ENCODE measurements at regions not wholly inside any gene's neighbourhood (a gene's known extent, or its start where the extent isn't known, plus 50 kb on each side); places are given as distances from the start of the nearest gene placed in this dataset.
"Not testable (repeated sequence)": the region's sequence is repeated elsewhere in the genome, so short reads cannot be mapped to it uniquely, and the experiment has no call there.

DNA sequence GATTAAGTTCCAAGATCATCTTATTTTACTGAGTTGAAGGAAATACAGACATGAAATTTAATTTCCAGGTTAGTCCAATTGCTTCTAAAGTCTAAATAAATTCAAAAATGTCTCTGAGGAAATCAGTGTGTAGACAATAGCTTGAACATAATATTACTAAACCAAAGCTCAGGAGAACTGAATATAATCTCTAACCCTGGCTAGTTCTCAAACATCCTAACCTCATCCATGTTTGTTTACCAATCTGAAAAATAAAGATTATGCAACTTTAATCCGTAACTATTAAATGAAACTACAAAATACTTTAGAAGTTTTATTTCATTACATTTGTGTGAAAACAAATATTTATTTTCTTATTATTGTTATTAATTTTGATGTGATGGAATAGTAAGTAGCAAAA is 387.2 kb downstream of the TBC1D32 start:
- H3K27me3 Mint-ChIP-seq, result no peaks in the 10 kb centered on the region
- DNase-seq (ENCODE audit: low spot score in 2 of 2) (no peak), ATAC-seq (ENCODE audit: low read depth) (no peak)
- H3K27ac Mint-ChIP-seq, result no peak overlapping the region
- H3K4me1 Mint-ChIP-seq, result peaks cover 7% of the 10 kb centered on the region
- no peak overlapping the region for H3K4me3 Mint-ChIP-seq
- H3K36me3 Mint-ChIP-seq, result no peaks in the 10 kb centered on the region
- no peaks in the 10 kb centered on the region for H3K9me3 Mint-ChIP-seq

DNA sequence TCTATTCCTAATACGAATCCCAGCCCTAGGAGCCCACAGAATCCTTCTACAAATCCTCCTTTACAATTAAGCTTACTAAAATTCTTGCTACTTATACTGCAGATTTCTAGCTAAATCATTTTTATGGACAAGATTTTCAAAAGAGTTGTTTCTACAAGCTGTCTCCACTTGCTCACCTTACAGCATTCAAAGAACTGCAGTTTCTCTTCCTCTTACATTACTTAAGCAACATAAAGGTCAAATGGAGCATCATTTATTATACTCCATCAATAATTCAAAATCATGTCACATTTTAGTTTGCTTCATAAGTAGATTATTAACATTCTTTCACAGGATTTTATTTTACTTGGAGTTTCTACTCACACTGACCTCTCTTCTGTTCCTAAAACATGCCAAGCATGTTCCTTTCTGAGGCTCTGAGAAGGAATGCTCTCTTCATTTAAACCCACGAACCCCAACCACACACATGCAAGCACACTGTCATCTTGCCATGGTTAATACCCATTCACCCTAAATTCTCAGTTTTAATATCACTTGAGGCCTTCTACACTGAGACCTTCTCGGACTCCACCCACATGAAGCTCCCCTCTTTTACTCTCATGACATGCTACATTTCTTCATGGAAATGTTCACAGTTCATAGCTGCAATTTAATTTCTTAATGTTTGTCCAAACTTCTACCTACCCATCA is 388.2 kb downstream of the TBC1D32 start:
- Mint-ChIP-seq H3K27me3 (no peaks in the 10 kb centered on the region), H3K36me3 (no peaks in the 10 kb centered on the region), H3K4me1 (peaks cover 7% of the 10 kb centered on the region), H3K9me3 (no peaks in the 10 kb centered on the region), H3K4me3 (no peak overlapping the region), H3K27ac (no peak overlapping the region)
- no peak for DNase-seq (ENCODE audit: low spot score in 2 of 2)
- no peak for ATAC-seq (ENCODE audit: low read depth)

DNA sequence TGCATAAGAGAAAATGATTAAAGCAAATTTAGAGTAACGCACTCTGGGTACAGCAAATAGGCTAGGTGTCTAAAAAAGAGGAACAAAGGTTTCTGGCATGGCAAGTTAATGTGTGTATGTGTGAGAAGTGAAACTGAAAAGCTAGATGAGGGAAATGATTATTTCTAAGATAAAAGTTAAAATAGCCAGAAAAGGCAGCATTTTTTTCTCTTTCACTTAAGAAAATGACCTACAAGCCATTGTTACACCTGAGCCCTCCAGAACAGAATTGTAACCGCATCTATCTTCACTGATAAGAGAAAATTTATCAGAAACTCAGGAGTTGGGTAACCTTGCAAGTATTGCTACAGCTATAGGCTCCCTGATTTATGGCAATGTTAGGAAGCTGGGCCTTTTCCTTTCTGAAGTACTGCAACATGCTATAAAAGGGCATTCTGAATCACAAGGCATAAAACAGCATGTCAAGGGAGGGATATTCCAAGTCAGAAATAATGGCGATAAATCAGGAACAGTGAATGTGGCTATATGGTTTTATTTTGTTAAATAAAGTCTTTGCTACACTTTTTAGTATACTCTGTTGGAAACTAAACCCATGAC is 395.3 kb downstream of the TBC1D32 start:
- ATAC-seq (ENCODE audit: low read depth) (peak; percentile 95), DNase-seq (ENCODE audit: low spot score in 2 of 2) (peak in 1 of 2 donors; percentile 16)
- Mint-ChIP-seq H3K4me1 (peaks cover 13% of the 10 kb centered on the region), H3K9me3 (no peaks in the 10 kb centered on the region), H3K4me3 (peak overlapping the region; percentile 11), H3K27me3 (no peaks in the 10 kb centered on the region), H3K36me3 (no peaks in the 10 kb centered on the region), H3K27ac (no peak overlapping the region)

DNA sequence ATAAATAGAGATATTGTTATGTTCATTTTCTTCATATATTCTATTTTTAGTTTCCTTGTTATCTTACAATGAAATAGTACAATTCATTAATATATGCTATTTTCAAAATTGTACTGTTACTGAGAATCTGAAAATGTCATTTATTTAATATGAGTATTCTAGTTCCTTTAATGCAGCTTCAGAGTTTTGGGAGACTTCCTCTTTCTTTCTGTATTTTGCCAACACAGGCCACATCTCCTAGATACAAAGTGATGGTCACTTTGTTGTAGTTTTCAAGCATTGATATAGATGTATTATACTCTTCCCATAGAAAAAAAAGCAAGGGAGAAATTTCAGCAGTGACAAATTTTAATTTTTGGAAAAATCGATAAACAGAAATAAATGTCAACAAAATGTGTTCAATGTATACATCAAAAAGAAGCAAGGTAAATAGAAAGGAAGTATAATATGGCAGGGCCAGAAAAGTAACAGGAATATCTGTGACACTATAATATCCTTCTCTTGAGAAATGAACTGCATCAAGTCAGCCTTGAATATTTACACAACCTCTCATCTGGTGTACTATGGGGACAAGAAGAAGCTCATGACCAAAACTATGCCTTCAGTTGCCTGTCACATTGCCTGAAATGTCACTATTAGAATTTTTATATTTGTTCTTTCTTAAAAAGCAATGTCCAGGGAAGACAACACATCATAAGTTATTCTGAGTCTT is 396.0 kb downstream of the TBC1D32 start:
- peak overlapping the region; percentile 58 for H3K27ac Mint-ChIP-seq
- no peaks in the 10 kb centered on the region for H3K9me3 Mint-ChIP-seq
- H3K36me3 Mint-ChIP-seq, result no peaks in the 10 kb centered on the region
- DNase-seq (ENCODE audit: low spot score in 2 of 2) (no peak), ATAC-seq (ENCODE audit: low read depth) (peak; percentile 41)
- H3K4me3 Mint-ChIP-seq, result no peak overlapping the region
- H3K27me3 Mint-ChIP-seq, result no peaks in the 10 kb centered on the region
- peaks cover 13% of the 10 kb centered on the region for H3K4me1 Mint-ChIP-seq

DNA sequence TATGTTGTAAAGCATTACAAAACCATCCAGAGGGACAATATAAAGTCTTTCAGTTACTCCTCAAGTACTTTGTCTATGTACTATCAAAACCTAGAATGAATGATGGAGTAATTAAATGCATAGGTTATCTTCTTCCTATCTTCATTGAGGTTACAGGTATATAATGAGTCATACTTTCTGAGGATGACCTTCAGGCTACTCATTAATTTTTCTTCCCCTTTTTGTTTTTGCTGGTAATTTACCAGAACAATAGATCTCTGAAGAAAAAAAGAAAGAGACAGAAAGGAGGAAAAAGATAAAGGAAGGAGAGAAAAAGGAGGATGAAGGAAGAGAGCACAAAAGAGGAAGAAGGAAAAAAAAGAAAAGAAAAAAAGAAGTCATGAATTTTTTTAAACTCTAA is 398.4 kb downstream of the TBC1D32 start:
- peaks cover 13% of the 10 kb centered on the region for H3K4me1 Mint-ChIP-seq
- H3K36me3 Mint-ChIP-seq, result no peaks in the 10 kb centered on the region
- no peaks in the 10 kb centered on the region for H3K27me3 Mint-ChIP-seq
- no peak overlapping the region for H3K27ac Mint-ChIP-seq
- H3K9me3 Mint-ChIP-seq, result no peaks in the 10 kb centered on the region
- DNase-seq (ENCODE audit: low spot score in 2 of 2), result no peak
- no peak for ATAC-seq (ENCODE audit: low read depth)
- H3K4me3 Mint-ChIP-seq, result no peak overlapping the region

DNA sequence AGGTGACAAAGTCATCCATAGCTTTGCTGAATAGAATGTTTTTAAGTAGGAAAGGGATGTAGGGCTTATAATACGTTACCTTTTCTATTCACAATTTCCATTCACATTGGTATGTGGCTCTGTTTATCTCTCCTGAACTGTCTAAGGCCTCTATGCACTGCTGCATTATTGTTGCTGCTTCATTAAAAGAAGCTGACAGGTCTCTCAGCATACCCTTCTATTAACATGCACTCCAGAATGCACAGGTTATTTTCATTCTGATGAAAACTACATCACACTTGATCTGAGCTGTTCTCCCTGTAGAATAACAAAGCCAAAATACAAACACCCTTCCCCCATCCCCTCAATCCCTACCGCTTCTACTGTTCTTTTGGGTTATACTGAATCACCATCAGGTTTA is 399.3 kb downstream of the TBC1D32 start:
- H3K27me3 Mint-ChIP-seq, result no peaks in the 10 kb centered on the region

DNA sequence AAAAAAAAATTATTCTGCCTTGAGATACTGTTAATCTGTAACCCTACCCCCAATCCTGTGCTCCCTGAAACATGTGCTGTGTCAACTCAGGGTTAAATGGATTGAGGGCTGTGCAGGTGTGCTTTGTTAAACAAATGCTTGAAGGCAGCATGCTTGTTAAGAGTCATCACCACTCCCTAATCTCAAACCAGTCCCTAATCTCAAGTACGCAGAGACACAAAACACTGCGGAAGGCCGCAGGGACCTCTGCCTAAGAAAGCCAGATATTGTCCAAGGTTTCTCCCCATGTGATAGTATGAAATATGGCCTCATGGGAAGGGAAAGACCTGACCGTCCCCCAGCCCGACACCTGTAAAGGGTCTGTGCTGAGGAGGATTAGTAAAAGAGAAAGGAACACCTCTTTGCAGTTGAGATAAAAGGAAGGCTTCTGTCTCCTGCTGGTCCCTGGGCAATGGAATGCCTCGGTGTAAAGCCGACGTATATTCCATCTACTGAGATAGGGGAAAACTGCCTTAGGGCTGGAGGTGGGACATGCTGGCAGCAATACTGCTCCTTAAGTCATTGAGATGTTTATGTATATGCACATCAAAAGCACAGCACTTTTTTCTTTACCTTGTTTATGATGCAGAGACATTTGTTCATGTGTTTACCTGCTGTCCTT is 402.6 kb downstream of the TBC1D32 start:
- H3K27ac Mint-ChIP-seq; DNase-seq (ENCODE audit: low spot score in 2 of 2); H3K4me3 Mint-ChIP-seq; H3K27me3 Mint-ChIP-seq; ATAC-seq (ENCODE audit: low read depth); H3K4me1 Mint-ChIP-seq; H3K36me3 Mint-ChIP-seq; H3K9me3 Mint-ChIP-seq: not testable (repeated sequence)

More for the DNA sequence above, 399.3 kb downstream of the TBC1D32 start:
- H3K9me3 Mint-ChIP-seq, result no peaks in the 10 kb centered on the region
- no peaks in the 10 kb centered on the region for H3K36me3 Mint-ChIP-seq
- ATAC-seq (ENCODE audit: low read depth) (no peak), DNase-seq (ENCODE audit: low spot score in 2 of 2) (no peak)
- no peak overlapping the region for H3K4me3 Mint-ChIP-seq
- H3K27ac Mint-ChIP-seq, result no peak overlapping the region
- peaks cover 13% of the 10 kb centered on the region for H3K4me1 Mint-ChIP-seq

DNA sequence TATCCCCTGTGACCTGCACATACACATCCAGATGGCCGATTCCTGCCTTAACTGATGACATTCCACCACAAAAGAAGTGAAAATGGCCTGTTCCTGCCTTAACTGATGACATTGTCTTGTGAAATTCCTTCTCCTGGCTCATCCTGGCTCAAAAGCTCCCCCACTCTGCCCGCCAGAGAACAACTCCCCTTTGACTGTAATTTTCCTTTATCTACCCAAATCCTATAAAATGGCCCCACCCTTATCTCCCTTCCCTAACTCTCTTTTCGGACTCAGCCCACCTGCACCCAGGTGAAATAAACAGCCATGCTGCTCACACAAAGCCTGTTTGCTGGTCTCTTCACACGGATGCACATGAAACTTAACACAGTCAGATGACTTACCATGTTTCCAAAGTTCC is 403.8 kb downstream of the TBC1D32 start:
- not testable (repeated sequence) for ATAC-seq (ENCODE audit: low read depth); H3K9me3 Mint-ChIP-seq; H3K27ac Mint-ChIP-seq; H3K27me3 Mint-ChIP-seq; H3K4me1 Mint-ChIP-seq; H3K36me3 Mint-ChIP-seq; DNase-seq (ENCODE audit: low spot score in 2 of 2); H3K4me3 Mint-ChIP-seq

DNA sequence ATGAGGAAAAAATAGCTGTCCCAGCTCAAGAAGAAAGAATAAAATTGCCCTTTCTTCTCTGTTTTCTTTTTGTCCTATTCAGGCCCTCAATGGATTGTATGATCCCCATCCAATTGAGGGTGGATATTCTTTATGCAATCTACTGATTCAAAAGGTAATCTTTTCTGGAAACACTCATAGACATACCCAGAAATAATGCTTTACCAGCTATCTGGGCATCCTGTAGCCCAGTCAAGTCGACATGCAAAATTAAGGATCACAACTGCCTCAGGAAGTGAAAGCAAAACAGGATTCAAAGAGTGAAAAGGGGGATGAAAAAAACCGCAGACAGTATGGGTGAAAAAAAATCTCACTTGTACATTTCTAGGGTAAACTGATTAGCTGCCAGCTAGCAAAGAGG is 410.1 kb downstream of the TBC1D32 start:
- H3K4me3 Mint-ChIP-seq, result no peak overlapping the region
- no peak for DNase-seq (ENCODE audit: low spot score in 2 of 2)
- no peak overlapping the region for H3K27ac Mint-ChIP-seq
- no peaks in the 10 kb centered on the region for H3K36me3 Mint-ChIP-seq
- H3K4me1 Mint-ChIP-seq, result no peaks in the 10 kb centered on the region
- no peak for ATAC-seq (ENCODE audit: low read depth)
- peaks cover 4% of the 10 kb centered on the region for H3K9me3 Mint-ChIP-seq
- H3K27me3 Mint-ChIP-seq, result no peaks in the 10 kb centered on the region

DNA sequence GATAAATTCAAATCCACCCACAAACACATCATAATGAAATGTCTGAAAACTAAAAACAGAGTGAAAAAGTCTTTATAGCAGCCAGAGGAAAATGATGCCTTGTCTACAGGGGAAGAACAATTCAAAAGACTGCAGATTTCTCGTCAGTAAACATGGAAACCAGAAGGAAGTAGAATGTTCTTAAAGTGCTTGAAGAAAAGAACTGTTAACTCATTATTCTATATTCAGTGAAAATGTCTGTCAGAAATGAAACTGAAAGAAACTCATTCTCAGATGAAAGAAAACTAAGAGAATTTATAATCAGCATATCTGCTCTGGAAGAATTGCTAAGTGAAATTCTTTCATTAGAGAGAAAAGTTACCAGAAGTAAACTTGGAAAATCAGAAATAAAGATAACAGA is 416.1 kb downstream of the TBC1D32 start:
- no peak overlapping the region for H3K4me3 Mint-ChIP-seq
- H3K4me1 Mint-ChIP-seq, result no peaks in the 10 kb centered on the region
- peaks cover 2% of the 10 kb centered on the region for H3K9me3 Mint-ChIP-seq
- no peaks in the 10 kb centered on the region for H3K36me3 Mint-ChIP-seq
- H3K27ac Mint-ChIP-seq, result no peak overlapping the region
- H3K27me3 Mint-ChIP-seq, result peaks cover 1% of the 10 kb centered on the region
- no peak for DNase-seq (ENCODE audit: low spot score in 2 of 2)
- no peak for ATAC-seq (ENCODE audit: low read depth)

DNA sequence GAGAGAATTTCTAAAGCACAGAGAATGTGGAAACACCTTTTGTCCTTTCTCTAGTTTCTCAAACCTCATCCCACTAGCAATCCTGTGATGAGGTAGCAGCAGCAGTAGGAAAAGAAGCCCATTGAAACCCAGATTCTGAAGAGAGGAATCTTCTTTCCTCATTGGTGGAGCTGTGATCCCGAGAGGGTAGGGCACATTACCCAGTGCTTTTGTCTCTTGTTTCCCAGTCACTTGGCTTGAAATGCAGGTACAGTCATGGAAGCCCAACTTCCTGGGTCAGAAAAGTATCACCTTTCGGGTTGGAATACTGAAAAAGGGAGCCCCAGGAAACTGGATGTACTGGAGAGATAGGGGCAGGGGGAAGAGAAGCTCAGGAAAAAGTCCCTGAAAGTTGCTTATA is 417.4 kb downstream of the TBC1D32 start:
- H3K9me3 Mint-ChIP-seq, result peaks cover 2% of the 10 kb centered on the region
- no peak overlapping the region for H3K4me3 Mint-ChIP-seq
- no peaks in the 10 kb centered on the region for H3K36me3 Mint-ChIP-seq
- DNase-seq (ENCODE audit: low spot score in 2 of 2) (no peak), ATAC-seq (ENCODE audit: low read depth) (no peak)
- peaks cover 1% of the 10 kb centered on the region for H3K27me3 Mint-ChIP-seq
- no peaks in the 10 kb centered on the region for H3K4me1 Mint-ChIP-seq
- no peak overlapping the region for H3K27ac Mint-ChIP-seq

DNA sequence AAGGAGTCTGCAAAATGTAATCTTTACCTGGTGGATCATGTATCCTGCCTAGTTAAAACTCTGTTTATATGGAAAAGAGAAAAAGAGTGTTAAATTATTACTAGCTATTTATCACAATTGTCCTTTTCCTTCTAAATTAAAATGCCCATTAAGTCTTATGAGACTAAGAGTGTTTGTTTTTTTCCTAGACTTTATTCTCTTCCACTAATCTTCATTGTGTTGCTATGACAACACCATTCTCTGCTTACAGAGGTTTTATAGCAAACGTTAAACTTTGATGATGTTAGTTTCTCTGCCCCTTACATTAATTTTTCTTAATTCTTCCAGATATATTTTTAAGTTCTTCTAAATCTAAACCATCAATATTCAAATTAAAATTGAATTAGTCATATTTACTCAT is 420.8 kb downstream of the TBC1D32 start:
- no peaks in the 10 kb centered on the region for H3K36me3 Mint-ChIP-seq

DNA sequence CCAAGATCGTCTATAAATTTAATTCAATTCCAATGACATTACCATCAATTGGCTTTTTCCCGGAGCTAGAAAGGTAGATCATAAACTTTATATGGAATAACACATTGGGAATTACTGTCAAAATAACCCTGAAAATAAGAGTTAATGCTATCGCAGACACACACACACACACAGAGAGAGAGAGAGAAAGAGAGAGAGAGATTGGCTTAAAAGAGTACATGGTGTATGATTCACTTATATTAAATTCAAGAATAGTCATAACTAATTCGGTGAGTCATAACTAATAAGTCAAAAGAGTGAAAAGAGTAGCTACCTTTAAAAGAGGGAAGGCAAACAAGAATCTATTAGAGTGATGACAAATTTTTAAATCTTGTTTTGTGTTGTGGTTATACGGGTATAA is 425.5 kb downstream of the TBC1D32 start:
- Mint-ChIP-seq H3K4me1 (no peaks in the 10 kb centered on the region), H3K36me3 (no peaks in the 10 kb centered on the region), H3K27ac (no peak overlapping the region), H3K4me3 (no peak overlapping the region), H3K9me3 (no peaks in the 10 kb centered on the region), H3K27me3 (no peaks in the 10 kb centered on the region)
- ATAC-seq (ENCODE audit: low read depth) (no peak), DNase-seq (ENCODE audit: low spot score in 2 of 2) (no peak)

More for the DNA sequence above, 420.8 kb downstream of the TBC1D32 start:
- H3K27ac Mint-ChIP-seq, result no peak overlapping the region
- ATAC-seq (ENCODE audit: low read depth) (no peak), DNase-seq (ENCODE audit: low spot score in 2 of 2) (no peak)
- H3K9me3 Mint-ChIP-seq, result peaks cover under 1% of the 10 kb centered on the region
- H3K4me1 Mint-ChIP-seq, result no peaks in the 10 kb centered on the region
- H3K27me3 Mint-ChIP-seq, result peaks cover 1% of the 10 kb centered on the region
- no peak overlapping the region for H3K4me3 Mint-ChIP-seq

DNA sequence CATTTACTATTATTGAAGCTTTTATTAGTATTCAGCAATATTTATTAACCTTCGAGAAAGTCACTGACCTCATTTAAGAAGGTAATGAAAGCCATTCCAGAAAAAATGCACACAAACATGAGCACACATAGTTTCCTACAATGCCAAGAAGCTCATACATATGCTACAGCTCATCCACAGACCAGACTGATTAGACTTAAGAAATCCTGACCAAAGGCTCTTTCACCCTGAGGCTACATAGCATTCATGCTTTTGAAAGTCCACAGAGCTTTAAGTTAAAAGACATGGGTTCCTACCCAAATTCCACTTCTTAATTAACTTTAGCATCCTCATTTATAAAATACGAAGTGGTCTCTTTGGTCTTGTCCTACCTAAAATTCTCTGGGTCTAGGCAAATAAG is 430.4 kb downstream of the TBC1D32 start:
- no peaks in the 10 kb centered on the region for H3K36me3 Mint-ChIP-seq
- no peak overlapping the region for H3K27ac Mint-ChIP-seq
- H3K9me3 Mint-ChIP-seq, result no peaks in the 10 kb centered on the region
- DNase-seq (ENCODE audit: low spot score in 2 of 2), result no peak
- ATAC-seq (ENCODE audit: low read depth), result no peak
- H3K4me3 Mint-ChIP-seq, result no peak overlapping the region
- H3K4me1 Mint-ChIP-seq, result peaks cover 10% of the 10 kb centered on the region
- no peaks in the 10 kb centered on the region for H3K27me3 Mint-ChIP-seq

Measured in memory B cell (primary cell).